ENCODE measurements at regions not wholly inside any gene's neighbourhood (a gene's known extent, or its start where the extent isn't known, plus 50 kb on each side); places are given as distances from the start of the nearest gene placed in this dataset.

DNA sequence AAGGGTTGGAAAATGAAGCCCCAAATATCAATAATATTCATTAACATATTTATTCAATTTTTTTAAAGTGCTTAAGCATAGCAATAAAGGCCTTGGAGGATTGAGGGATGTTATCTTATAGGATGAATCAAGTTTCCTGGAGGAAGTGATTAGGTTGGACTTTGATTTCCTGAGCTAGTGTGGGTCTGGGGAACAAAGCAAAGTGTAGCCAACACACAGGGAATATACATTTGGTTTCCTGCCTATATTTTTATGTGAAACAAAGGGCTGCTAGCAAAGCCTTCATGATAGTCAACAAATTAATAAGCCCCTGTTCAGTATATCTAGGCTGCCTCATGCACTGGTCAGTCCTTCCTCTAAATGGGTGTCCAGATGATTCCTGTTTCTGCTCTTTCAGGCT, 261.1 kb upstream of the IL12A start:
- TF ChIP-seq, protein P1, sequence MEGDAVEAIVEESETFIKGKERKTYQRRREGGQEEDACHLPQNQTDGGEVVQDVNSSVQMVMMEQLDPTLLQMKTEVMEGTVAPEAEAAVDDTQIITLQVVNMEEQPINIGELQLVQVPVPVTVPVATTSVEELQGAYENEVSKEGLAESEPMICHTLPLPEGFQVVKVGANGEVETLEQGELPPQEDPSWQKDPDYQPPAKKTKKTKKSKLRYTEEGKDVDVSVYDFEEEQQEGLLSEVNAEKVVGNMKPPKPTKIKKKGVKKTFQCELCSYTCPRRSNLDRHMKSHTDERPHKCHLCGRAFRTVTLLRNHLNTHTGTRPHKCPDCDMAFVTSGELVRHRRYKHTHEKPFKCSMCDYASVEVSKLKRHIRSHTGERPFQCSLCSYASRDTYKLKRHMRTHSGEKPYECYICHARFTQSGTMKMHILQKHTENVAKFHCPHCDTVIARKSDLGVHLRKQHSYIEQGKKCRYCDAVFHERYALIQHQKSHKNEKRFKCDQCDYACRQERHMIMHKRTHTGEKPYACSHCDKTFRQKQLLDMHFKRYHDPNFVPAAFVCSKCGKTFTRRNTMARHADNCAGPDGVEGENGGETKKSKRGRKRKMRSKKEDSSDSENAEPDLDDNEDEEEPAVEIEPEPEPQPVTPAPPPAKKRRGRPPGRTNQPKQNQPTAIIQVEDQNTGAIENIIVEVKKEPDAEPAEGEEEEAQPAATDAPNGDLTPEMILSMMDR (IDR thresholded peaks at IDR 0.05; ENCODE audit: low read depth, low read length), result no peak

GRCh38 chr3:159731254-159731653, 257.4 kb upstream of the IL12A start:
- no peak overlapping the region for H3K4me3 ChIP-seq (ENCODE audit: low read depth, low read length)
- TF ChIP-seq, protein P1 (IDR thresholded peaks at IDR 0.05; ENCODE audit: low read depth, low read length), result no peak

More for the DNA sequence above, 261.1 kb upstream of the IL12A start:
- no peak overlapping the region for H3K4me3 ChIP-seq (ENCODE audit: low read depth, low read length)

DNA sequence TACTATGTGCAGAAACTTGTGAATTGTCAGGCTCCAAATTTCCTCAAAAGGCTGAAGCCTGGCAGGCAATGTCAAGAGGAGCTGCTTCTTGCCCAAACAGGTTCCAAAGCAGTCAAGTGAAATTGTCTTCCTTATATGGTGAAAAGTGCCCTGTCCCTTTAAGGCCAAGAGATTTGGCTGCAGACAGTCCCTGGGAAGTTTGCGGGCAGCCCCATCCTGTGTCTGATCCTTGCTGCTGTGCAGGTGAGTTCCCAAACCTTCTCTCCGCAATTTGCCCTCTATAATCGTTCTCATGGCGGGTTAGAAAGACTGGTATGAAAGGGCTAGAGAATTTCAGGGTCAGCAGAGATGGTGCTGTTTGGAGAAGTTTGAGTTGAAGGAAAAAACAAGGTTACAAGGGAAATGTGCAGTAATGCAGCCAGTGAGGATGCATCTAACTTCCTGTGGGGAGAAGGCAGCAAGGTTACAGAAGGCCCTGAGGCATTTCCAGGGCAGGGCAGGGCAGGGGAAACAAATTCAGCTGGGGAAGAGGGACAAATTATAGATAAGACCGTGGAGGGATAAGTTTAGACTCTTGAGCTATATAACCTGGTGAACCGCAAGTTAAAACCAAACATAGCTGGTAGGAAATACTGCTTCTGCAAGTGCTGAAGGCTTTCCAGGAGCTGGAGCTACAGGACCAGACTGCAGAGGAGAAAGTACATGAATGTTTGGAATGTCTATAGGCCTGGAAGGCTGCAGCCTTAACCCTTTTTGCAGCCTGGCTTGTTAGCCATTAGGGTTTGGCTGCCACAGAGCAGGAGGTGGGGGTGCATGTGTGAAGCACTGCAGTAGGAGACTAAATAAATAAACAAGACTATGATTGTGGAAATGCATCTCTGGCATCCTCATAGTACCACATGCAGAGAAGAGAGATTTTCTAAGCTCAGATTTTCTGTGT, 256.2 kb upstream of the IL12A start:
- peak overlapping the region; percentile 55 for H3K4me3 ChIP-seq (ENCODE audit: low read depth, low read length)
- TF ChIP-seq, protein P1 (IDR thresholded peaks at IDR 0.05; ENCODE audit: low read depth, low read length), result 0 out of 2 replicates have a peak, but pooled peaks have one; percentile 4

GRCh38 chr3:159733194-159733860, 255.3 kb upstream of the IL12A start:
- TF ChIP-seq, protein P1 (IDR thresholded peaks at IDR 0.05; ENCODE audit: low read depth, low read length), result no peak
- peak overlapping the region; percentile 55 for H3K4me3 ChIP-seq (ENCODE audit: low read depth, low read length)

DNA sequence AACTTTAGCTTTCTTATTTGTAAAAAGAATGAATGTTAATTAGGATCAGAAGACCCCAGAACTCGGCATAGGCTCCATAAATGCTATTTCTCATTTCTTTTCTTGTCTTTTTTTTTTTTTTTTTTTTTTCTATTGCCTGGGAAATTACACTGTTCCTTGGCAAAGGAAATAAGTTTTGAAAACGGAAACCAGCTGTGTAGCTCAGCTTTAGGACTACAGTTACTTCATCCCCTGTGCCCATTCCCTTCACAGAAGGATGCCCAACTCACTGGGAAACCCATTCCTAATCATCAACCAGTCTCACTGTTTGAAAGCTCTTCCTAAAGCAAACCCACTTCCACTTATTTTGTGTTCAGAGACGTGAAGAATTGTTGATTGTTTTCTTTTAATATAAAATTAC, 254.0 kb upstream of the IL12A start:
- no peak overlapping the region for H3K4me3 ChIP-seq (ENCODE audit: low read depth, low read length)
- TF ChIP-seq, protein P1 (IDR thresholded peaks at IDR 0.05; ENCODE audit: low read depth, low read length), result no peak

- no peak overlapping the region for H3K4me3 ChIP-seq (ENCODE audit: low read depth, low read length)
- TF ChIP-seq, protein P1 (IDR thresholded peaks at IDR 0.05; ENCODE audit: low read depth, low read length), result no peak
Measured at GRCh38 chr3:159739166-159739565, 249.5 kb upstream of the IL12A start.

GRCh38 chr3:159739969-159740368, 248.7 kb upstream of the IL12A start:
- TF ChIP-seq, protein P1 (IDR thresholded peaks at IDR 0.05; ENCODE audit: low read depth, low read length), result no peak
- H3K4me3 ChIP-seq (ENCODE audit: low read depth, low read length), result no peak overlapping the region

Measured in WI38 (cell line).